HL-60 (cell line): ENCODE measurements at regions not wholly inside any gene's neighbourhood (a gene's known extent, or its start where the extent isn't known, plus 50 kb on each side); places are given as distances from the start of the nearest gene placed in this dataset.

ENCODE experiments used
- DNase-seq, 2 experiments: peaks; one replicate each; pipeline ENCODE4 v3.0.0-alpha.2; 2010 to 2020; ENCODE audit warnings: low read depth in 1 of 2, low spot score in 1 of 2
- H3K27ac ChIP-seq: fragments of 250-450 bp; sonication (Bioruptor Pico); replicated peaks from 2 replicates; pipeline ENCODE4 v1.5.1; 2020; ENCODE audit warnings: mild to moderate bottlenecking, moderate library complexity
- H3K27me3 ChIP-seq: fragments of 250-450 bp; sonication (Bioruptor Pico); 2 replicates; pipeline ENCODE4 v1.5.1; 2021; ENCODE audit warnings: mild to moderate bottlenecking, moderate library complexity; ENCODE audit not compliant: insufficient read depth, poor library complexity, severe bottlenecking
- H3K4me3 ChIP-seq: replicated peaks from 2 replicates; pipeline ENCODE4 v1.5.1; 2011; ENCODE audit warnings: mild to moderate bottlenecking, control low read depth, low read length; ENCODE audit not compliant: insufficient read depth
- GABPA ChIP-seq: IDR thresholded peaks from 2 replicates; pipeline ENCODE4 v1.6.1; 2012; ENCODE audit warnings: low read depth
- POLR2AphosphoS5 ChIP-seq: IDR thresholded peaks from 2 replicates; pipeline ENCODE4 v1.6.1; 2012; ENCODE audit warnings: low read depth
- SPI1 ChIP-seq: IDR thresholded peaks from 2 replicates; pipeline ENCODE4 v1.6.1; 2012; ENCODE audit warnings: low read depth, mild to moderate bottlenecking, borderline replicate concordance
- TF ChIP-seq, protein P1 (sequence below): IDR thresholded peaks from 2 replicates; pipeline ENCODE4 v1.6.1; 2012; ENCODE audit warnings: low read depth; ENCODE audit not compliant: insufficient replicate concordance
- TF ChIP-seq, protein P2 (sequence below): IDR thresholded peaks from one replicate; pipeline ENCODE4 v1.5.1; 2011; ENCODE audit warnings: low read length, control low read depth, inconsistent platforms; ENCODE audit not compliant: insufficient read depth

DNA sequence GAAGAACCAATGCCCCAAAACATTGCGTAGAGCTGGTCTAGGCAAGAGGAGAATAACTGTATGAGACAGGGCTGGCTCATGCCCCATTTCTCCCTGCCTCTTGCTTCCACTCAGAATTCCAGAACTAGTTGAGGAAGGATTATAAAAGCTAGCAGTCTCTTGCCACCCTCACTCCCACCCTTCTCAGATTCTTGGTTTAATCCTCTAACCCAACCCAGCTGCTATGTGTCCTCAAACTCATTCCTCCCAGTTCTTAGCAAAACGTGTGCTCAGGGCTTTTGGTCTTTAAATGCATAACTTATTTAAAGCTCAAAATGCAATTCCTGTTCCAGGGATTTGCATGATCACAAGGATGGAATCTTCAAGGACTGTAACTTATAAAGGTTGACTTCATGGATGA, 466.3 kb downstream of the COG6 start:
- DNase-seq: no peak
- no peaks in the 10 kb centered on the region for H3K27me3 ChIP-seq
- H3K27ac ChIP-seq: no peak overlapping the region
- no peak for TF ChIP-seq GABPA
- no peak for TF ChIP-seq POLR2AphosphoS5
- no peak for TF ChIP-seq SPI1
- TF ChIP-seq, protein P1, sequence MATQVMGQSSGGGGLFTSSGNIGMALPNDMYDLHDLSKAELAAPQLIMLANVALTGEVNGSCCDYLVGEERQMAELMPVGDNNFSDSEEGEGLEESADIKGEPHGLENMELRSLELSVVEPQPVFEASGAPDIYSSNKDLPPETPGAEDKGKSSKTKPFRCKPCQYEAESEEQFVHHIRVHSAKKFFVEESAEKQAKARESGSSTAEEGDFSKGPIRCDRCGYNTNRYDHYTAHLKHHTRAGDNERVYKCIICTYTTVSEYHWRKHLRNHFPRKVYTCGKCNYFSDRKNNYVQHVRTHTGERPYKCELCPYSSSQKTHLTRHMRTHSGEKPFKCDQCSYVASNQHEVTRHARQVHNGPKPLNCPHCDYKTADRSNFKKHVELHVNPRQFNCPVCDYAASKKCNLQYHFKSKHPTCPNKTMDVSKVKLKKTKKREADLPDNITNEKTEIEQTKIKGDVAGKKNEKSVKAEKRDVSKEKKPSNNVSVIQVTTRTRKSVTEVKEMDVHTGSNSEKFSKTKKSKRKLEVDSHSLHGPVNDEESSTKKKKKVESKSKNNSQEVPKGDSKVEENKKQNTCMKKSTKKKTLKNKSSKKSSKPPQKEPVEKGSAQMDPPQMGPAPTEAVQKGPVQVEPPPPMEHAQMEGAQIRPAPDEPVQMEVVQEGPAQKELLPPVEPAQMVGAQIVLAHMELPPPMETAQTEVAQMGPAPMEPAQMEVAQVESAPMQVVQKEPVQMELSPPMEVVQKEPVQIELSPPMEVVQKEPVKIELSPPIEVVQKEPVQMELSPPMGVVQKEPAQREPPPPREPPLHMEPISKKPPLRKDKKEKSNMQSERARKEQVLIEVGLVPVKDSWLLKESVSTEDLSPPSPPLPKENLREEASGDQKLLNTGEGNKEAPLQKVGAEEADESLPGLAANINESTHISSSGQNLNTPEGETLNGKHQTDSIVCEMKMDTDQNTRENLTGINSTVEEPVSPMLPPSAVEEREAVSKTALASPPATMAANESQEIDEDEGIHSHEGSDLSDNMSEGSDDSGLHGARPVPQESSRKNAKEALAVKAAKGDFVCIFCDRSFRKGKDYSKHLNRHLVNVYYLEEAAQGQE: no peak
- TF ChIP-seq, protein P2, sequence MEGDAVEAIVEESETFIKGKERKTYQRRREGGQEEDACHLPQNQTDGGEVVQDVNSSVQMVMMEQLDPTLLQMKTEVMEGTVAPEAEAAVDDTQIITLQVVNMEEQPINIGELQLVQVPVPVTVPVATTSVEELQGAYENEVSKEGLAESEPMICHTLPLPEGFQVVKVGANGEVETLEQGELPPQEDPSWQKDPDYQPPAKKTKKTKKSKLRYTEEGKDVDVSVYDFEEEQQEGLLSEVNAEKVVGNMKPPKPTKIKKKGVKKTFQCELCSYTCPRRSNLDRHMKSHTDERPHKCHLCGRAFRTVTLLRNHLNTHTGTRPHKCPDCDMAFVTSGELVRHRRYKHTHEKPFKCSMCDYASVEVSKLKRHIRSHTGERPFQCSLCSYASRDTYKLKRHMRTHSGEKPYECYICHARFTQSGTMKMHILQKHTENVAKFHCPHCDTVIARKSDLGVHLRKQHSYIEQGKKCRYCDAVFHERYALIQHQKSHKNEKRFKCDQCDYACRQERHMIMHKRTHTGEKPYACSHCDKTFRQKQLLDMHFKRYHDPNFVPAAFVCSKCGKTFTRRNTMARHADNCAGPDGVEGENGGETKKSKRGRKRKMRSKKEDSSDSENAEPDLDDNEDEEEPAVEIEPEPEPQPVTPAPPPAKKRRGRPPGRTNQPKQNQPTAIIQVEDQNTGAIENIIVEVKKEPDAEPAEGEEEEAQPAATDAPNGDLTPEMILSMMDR: no peak
- no peak overlapping the region for H3K4me3 ChIP-seq

- no peak for DNase-seq
- H3K27me3 ChIP-seq: no peaks in the 10 kb centered on the region
- no peak overlapping the region for H3K4me3 ChIP-seq
- TF ChIP-seq, protein P1: no peak
- TF ChIP-seq, protein P2: no peak
- H3K27ac ChIP-seq: no peak overlapping the region
Measured at GRCh38 chr13:40123962-40124632, 468.6 kb downstream of the COG6 start.

DNA sequence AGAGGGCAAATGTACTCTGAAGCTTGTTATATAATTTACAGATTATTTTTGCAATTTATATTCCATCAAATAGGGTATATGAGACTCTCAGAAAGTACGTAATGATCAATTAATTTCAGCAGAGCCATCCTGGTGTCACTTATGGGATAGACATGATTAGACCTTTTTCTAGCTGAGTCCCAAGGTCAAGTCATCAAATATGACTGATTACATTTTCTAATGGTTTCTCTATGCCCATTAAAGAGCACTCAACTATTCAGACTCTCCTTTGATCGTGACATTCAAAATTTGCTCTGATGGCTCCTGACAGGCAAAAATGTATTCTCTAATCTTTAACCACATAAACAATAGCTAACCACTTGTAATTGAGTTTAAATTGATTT, 469.2 kb downstream of the COG6 start:
- H3K27ac ChIP-seq: no peak overlapping the region
- no peak for DNase-seq
- H3K4me3 ChIP-seq: no peak overlapping the region
- TF ChIP-seq SPI1: no peak
- TF ChIP-seq, protein P1: no peak
- TF ChIP-seq GABPA: no peak
- TF ChIP-seq, protein P2: no peak
- no peak for TF ChIP-seq POLR2AphosphoS5
- H3K27me3 ChIP-seq: no peaks in the 10 kb centered on the region
